Breast epithelium (tissue), 3 donors: ENCODE measurements at regions not wholly inside any gene's neighbourhood (a gene's known extent, or its start where the extent isn't known, plus 50 kb on each side); places are given as distances from the start of the nearest gene placed in this dataset.
"Not testable (repeated sequence)": the region's sequence is repeated elsewhere in the genome, so short reads cannot be mapped to it uniquely, and the experiment has no call there.

Source experiments
- POLR2A ChIP-seq: fragments of 450-650 bp; IDR thresholded peaks from one replicate; pipeline ENCODE4 v1.6.1; 2016; ENCODE audit warnings: antibody characterized with exemption, mild to moderate bottlenecking, moderate library complexity
- POLR2AphosphoS5 ChIP-seq, 3 donors: sonication (generic); formaldehyde crosslinking; IDR thresholded peaks; one replicate each; pipeline ENCODE4 v1.6.1; 2017; ENCODE audit warnings: antibody characterized with exemption in 3 of 3
- TF ChIP-seq, protein P1 (sequence below), 3 donors: fragments of 450-650 bp; IDR thresholded peaks; one replicate each; pipeline ENCODE4 v1.5.1; 2016 to 2017; ENCODE audit warnings: antibody characterized with exemption in 3 of 3, mild to moderate bottlenecking in 3 of 3, moderate library complexity in 3 of 3

DNA sequence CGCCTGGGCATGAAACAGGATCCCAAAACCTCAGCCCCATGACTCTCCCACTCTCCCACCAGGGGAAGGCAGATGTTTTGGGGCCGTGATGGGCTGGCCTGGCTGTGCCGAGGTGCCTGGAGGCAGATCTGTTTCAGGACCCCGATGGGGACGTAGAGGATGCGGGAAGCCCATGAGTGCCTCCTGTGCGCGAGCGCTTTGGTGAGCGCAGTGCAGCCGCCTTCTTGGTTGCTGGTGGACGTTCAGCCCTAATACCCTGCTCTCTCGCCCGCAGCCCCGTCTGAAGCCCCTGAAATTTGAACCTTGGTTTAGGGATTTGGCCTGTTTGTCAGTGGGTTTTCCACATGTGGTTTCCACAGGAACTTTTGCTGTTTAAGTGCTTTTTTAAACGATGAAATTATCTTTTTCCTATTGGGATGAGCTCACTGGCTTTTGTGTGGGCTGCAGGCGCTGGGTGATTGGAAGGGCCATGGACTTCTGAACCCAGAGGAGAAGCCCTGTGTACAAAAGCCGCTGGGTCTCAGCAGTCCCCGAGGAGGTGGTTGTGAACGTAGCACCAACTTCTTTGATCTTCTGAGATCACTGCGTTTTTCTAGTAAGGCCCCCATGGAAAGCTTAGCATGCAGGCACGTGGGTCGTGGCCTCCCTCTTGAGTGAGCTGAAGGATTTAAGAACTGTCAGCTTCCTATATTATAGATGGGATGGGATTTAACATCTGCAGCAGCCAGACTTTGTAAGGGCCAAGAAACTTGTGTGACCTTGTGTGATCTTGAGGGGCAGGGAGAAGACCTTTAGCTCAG, 148.9 kb upstream of the ZNF469 start:
- TF ChIP-seq, protein P1, sequence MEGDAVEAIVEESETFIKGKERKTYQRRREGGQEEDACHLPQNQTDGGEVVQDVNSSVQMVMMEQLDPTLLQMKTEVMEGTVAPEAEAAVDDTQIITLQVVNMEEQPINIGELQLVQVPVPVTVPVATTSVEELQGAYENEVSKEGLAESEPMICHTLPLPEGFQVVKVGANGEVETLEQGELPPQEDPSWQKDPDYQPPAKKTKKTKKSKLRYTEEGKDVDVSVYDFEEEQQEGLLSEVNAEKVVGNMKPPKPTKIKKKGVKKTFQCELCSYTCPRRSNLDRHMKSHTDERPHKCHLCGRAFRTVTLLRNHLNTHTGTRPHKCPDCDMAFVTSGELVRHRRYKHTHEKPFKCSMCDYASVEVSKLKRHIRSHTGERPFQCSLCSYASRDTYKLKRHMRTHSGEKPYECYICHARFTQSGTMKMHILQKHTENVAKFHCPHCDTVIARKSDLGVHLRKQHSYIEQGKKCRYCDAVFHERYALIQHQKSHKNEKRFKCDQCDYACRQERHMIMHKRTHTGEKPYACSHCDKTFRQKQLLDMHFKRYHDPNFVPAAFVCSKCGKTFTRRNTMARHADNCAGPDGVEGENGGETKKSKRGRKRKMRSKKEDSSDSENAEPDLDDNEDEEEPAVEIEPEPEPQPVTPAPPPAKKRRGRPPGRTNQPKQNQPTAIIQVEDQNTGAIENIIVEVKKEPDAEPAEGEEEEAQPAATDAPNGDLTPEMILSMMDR (IDR thresholded peaks at IDR 0.05) = not testable (repeated sequence)
- not testable (repeated sequence) for TF ChIP-seq POLR2A; POLR2AphosphoS5 (IDR thresholded peaks at IDR 0.05)
